Coronary artery (tissue), 2 donors: ENCODE measurements at regions not wholly inside any gene's neighbourhood (a gene's known extent, or its start where the extent isn't known, plus 50 kb on each side); places are given as distances from the start of the nearest gene placed in this dataset.

ENCODE experiments used
- DNase-seq: peaks from one replicate; pipeline ENCODE4 v3.0.0-alpha.2; 2017; ENCODE audit warnings: low spot score
- H3K27ac ChIP-seq, 2 donors: fragments of 200-600 bp; sonication (generic); one replicate each; pipeline ENCODE4 v1.5.1; 2016 to 2019
- H3K4me3 ChIP-seq: fragments of 200-600 bp; sonication (generic); 2 replicates; pipeline ENCODE4 v1.5.1; 2016; ENCODE audit warnings: mild to moderate bottlenecking, moderate library complexity
- CTCF ChIP-seq: fragments of 200-600 bp; sonication (generic); IDR thresholded peaks from one replicate; pipeline ENCODE4 v1.5.1; 2019; ENCODE audit warnings: antibody characterized with exemption

GRCh38 chr14:87217023-87217422 lies 776.0 kb downstream of the GALC start:
- DNase-seq: no peak
- H3K27ac ChIP-seq: no peak overlapping the region
- no peak overlapping the region for H3K4me3 ChIP-seq
- no peak for TF ChIP-seq CTCF

GRCh38 chr14:87214558-87214957 lies 778.4 kb downstream of the GALC start:
- Histone ChIP-seq H3K4me3 (no peak overlapping the region), H3K27ac (no peak overlapping the region)
- TF ChIP-seq CTCF: no peak
- no peak for DNase-seq

GRCh38 chr14:87207756-87208155 lies 785.2 kb downstream of the GALC start:
- TF ChIP-seq CTCF: no peak
- Histone ChIP-seq H3K4me3 (no peak overlapping the region), H3K27ac (no peak overlapping the region)
- DNase-seq: no peak

- no peak overlapping the region for H3K4me3 ChIP-seq
- DNase-seq: no peak
- no peak for TF ChIP-seq CTCF
- H3K27ac ChIP-seq: no peak overlapping the region
These were observed 787.2 kb downstream of the GALC start for GRCh38 chr14:87205811-87206210.

- Histone ChIP-seq H3K4me3 (no peak overlapping the region), H3K27ac (no peak overlapping the region)
- DNase-seq: no peak
- TF ChIP-seq CTCF: no peak
These were observed 789.6 kb downstream of the GALC start for GRCh38 chr14:87203346-87203745.

GRCh38 chr14:87199381-87199780 lies 793.6 kb downstream of the GALC start:
- no peak overlapping the region for H3K27ac ChIP-seq
- DNase-seq: no peak
- no peak for TF ChIP-seq CTCF
- no peak overlapping the region for H3K4me3 ChIP-seq

GRCh38 chr14:87196436-87196835 lies 796.5 kb downstream of the GALC start:
- no peak for DNase-seq
- no peak for TF ChIP-seq CTCF

More at GRCh38 chr14:87196436-87196835, 796.5 kb downstream of the GALC start:
- H3K4me3 ChIP-seq: no peak overlapping the region
- H3K27ac ChIP-seq: no peak overlapping the region
